H9 (cell line): ENCODE measurements at regions not wholly inside any gene's neighbourhood (a gene's known extent, or its start where the extent isn't known, plus 50 kb on each side); places are given as distances from the start of the nearest gene placed in this dataset.

Source experiments
- DNase-seq: peaks from one replicate; pipeline ENCODE4 v3.0.0-alpha.2; 2017
- H2AFZ ChIP-seq: one replicate; pipeline ENCODE4 v1.6.1; 2013; ENCODE audit warnings: mild to moderate bottlenecking, low read length, control low read depth, moderate library complexity
- H2AK5ac ChIP-seq: 2 replicates; pipeline ENCODE4 v1.6.1; 2013; ENCODE audit warnings: low read length, control low read depth, mixed read lengths; ENCODE audit not compliant: insufficient read length
- H2BK120ac ChIP-seq: one replicate; pipeline ENCODE4 v1.6.1; 2013; ENCODE audit warnings: low read depth, mild to moderate bottlenecking, low read length, control low read depth, inconsistent platforms; ENCODE audit not compliant: poor library complexity, severe bottlenecking
- H2BK12ac ChIP-seq: 2 replicates; pipeline ENCODE4 v1.6.1; 2013; ENCODE audit warnings: low read length, control low read depth, mixed read lengths, low read depth; ENCODE audit not compliant: insufficient read length
- H2BK15ac ChIP-seq: 2 replicates; pipeline ENCODE4 v1.6.1; 2013; ENCODE audit warnings: low read depth, low read length, control low read depth
- H2BK20ac ChIP-seq: one replicate; pipeline ENCODE4 v1.6.1; 2013; ENCODE audit warnings: low read depth, mild to moderate bottlenecking, low read length, control low read depth, inconsistent platforms; ENCODE audit not compliant: poor library complexity, severe bottlenecking
- H2BK5ac ChIP-seq: 2 replicates; pipeline ENCODE4 v1.6.1; 2013; ENCODE audit warnings: low read length, control low read depth, mixed read lengths; ENCODE audit not compliant: insufficient read length
- H3K14ac ChIP-seq: 2 replicates; pipeline ENCODE4 v1.6.1; 2013; ENCODE audit warnings: low read length, control low read depth; ENCODE audit not compliant: insufficient read depth
- H3K18ac ChIP-seq: 2 replicates; pipeline ENCODE4 v1.6.1; 2013; ENCODE audit warnings: low read depth, mild to moderate bottlenecking, mixed read lengths, low read length, control low read depth; ENCODE audit not compliant: insufficient read length
- H3K23ac ChIP-seq: 2 replicates; pipeline ENCODE4 v1.6.1; 2013; ENCODE audit warnings: low read length, control low read depth, mixed read lengths, low read depth; ENCODE audit not compliant: insufficient read length
- H3K23me2 ChIP-seq: 2 replicates; pipeline ENCODE4 v1.6.1; 2013; ENCODE audit warnings: low read depth, mild to moderate bottlenecking, mixed read lengths, low read length, control low read depth; ENCODE audit not compliant: insufficient read length, poor library complexity, severe bottlenecking
- H3K27ac ChIP-seq: 2 replicates; pipeline ENCODE4 v1.5.1; 2013; ENCODE audit warnings: low read length, control low read depth, mixed read lengths, low read depth; ENCODE audit not compliant: insufficient read length
- H3K27me3 ChIP-seq: 2 replicates; pipeline ENCODE4 v1.6.1; 2013; ENCODE audit warnings: low read length, control low read depth, inconsistent platforms; ENCODE audit not compliant: insufficient read depth
- H3K4ac ChIP-seq: 2 replicates; pipeline ENCODE4 v1.6.1; 2013; ENCODE audit warnings: low read depth, mild to moderate bottlenecking, control low read depth, inconsistent platforms, low read length, moderate library complexity
- H3K4me1 ChIP-seq: 2 replicates; pipeline ENCODE4 v1.6.1; 2013; ENCODE audit warnings: low read length, control low read depth, inconsistent platforms; ENCODE audit not compliant: insufficient read depth
- H3K4me2 ChIP-seq: 2 replicates; pipeline ENCODE4 v1.6.1; 2013; ENCODE audit warnings: low read length, control low read depth, mixed read lengths; ENCODE audit not compliant: insufficient read length, insufficient read depth
- H3K56ac ChIP-seq: 2 replicates; pipeline ENCODE4 v1.6.1; 2013; ENCODE audit warnings: low read depth, mild to moderate bottlenecking, mixed read lengths, low read length, control low read depth; ENCODE audit not compliant: insufficient read length
- H3K79me1 ChIP-seq: 2 replicates; pipeline ENCODE4 v1.6.1; 2013; ENCODE audit warnings: low read depth, mild to moderate bottlenecking, moderate library complexity, low read length, control low read depth, inconsistent platforms; ENCODE audit not compliant: insufficient read depth, poor library complexity, severe bottlenecking
- H3K79me2 ChIP-seq: 2 replicates; pipeline ENCODE4 v1.6.1; 2013; ENCODE audit warnings: low read length, control low read depth, inconsistent platforms; ENCODE audit not compliant: insufficient read depth
- H3K9ac ChIP-seq: 2 replicates; pipeline ENCODE4 v1.6.1; 2013; ENCODE audit warnings: low read length, control low read depth, mixed read lengths; ENCODE audit not compliant: insufficient read length; ENCODE audit errors: extremely low read depth
- H3K9me3 ChIP-seq: one replicate; pipeline ENCODE4 v1.6.1; 2013; ENCODE audit warnings: low read depth, low read length, inconsistent platforms; ENCODE audit not compliant: control insufficient read depth
- H3T11ph ChIP-seq: one replicate; pipeline ENCODE4 v1.6.1; 2013; ENCODE audit warnings: mild to moderate bottlenecking, low read length, control low read depth, inconsistent platforms
- H4K20me1 ChIP-seq: one replicate; pipeline ENCODE4 v1.6.1; 2013; ENCODE audit not compliant: control insufficient read depth, insufficient read length, insufficient read depth
- H4K5ac ChIP-seq: 2 replicates; pipeline ENCODE4 v1.6.1; 2013; ENCODE audit warnings: low read depth, mild to moderate bottlenecking, mixed read lengths, low read length, control low read depth; ENCODE audit not compliant: insufficient read length
- H4K8ac ChIP-seq: replicated peaks from 2 replicates; pipeline ENCODE4 v1.6.1; 2013; ENCODE audit warnings: low read length, control low read depth, mixed read lengths, low read depth; ENCODE audit not compliant: insufficient read length
- H4K91ac ChIP-seq: 2 replicates; pipeline ENCODE4 v1.6.1; 2013; ENCODE audit warnings: low read depth, mild to moderate bottlenecking, moderate library complexity, mixed read lengths, low read length, control low read depth; ENCODE audit not compliant: insufficient read length
- H3K27ac Mint-ChIP-seq, 3 experiments: 2 replicates in 2 of 3; 3 replicates in 1 of 3; pipeline ENCODE4 v1.8.0; 2020 to 2021; ENCODE audit warnings: mixed read lengths in 3 of 3, mild to moderate bottlenecking in 1 of 3, moderate library complexity in 1 of 3
- H3K27me3 Mint-ChIP-seq: 2 replicates; pipeline ENCODE4 v1.8.0; 2021; ENCODE audit warnings: low read depth, mild to moderate bottlenecking, moderate library complexity, mixed read lengths
- H3K36me3 Mint-ChIP-seq, 3 experiments: 2 replicates in 2 of 3; 3 replicates in 1 of 3; pipeline ENCODE4 v1.8.0; 2020 to 2021; ENCODE audit warnings: low read depth in 3 of 3, mixed read lengths in 3 of 3; ENCODE audit not compliant: insufficient read depth in 1 of 3
- H3K4me1 Mint-ChIP-seq, 2 experiments: 2 replicates each; pipeline ENCODE4 v1.8.0; 2020; ENCODE audit warnings: mixed read lengths in 2 of 2
- H3K4me3 Mint-ChIP-seq, 2 experiments: 2 replicates in 1 of 2; 3 replicates in 1 of 2; pipeline ENCODE4 v1.8.0; 2020 to 2021; ENCODE audit warnings: mild to moderate bottlenecking in 2 of 2, mixed read lengths in 2 of 2, moderate library complexity in 1 of 2
- H3K9me3 Mint-ChIP-seq, 2 experiments: 2 replicates in 1 of 2; 3 replicates in 1 of 2; pipeline ENCODE4 v1.8.0; 2020; ENCODE audit warnings: mild to moderate bottlenecking in 2 of 2, mixed read lengths in 2 of 2, moderate library complexity in 1 of 2
- CTCF ChIP-seq: fragments of 200-600 bp; sonication (generic); conservative IDR thresholded peaks from 3 replicates; pipeline ENCODE4 v1.8.0; 2021; ENCODE audit warnings: antibody characterized with exemption, mild to moderate bottlenecking
- WGBS: extraction: QIAGEN DNeasy Blood & Tissue Kit; methylation state at CpG from one replicate; pipeline ENCODE4 v1.1.7; 2013; ENCODE audit warnings: missing lambda C conversion rate, low lambda C conversion rate, mixed read lengths; ENCODE audit not compliant: insufficient read length; ENCODE audit errors: extremely low coverage; 5-methylcytosine and 5-hydroxymethylcytosine counted together

- Histone ChIP-seq H4K8ac (no peak overlapping the region), H3K23ac (no peak overlapping the region), H2BK120ac (no peak overlapping the region), H3K56ac (no peak overlapping the region), H4K91ac (no peak overlapping the region), H3K27ac (no peak overlapping the region), H2AFZ (no peak overlapping the region), H2BK5ac (no peak overlapping the region), H3K4me2 (no peak overlapping the region), H3K4me1 (no peaks in the 10 kb centered on the region), H2BK20ac (no peak overlapping the region), H3K27me3 (no peaks in the 10 kb centered on the region), H2BK12ac (no peak overlapping the region), H3K23me2 (no peaks in the 10 kb centered on the region), H3K18ac (no peak overlapping the region), H3K79me2 (no peaks in the 10 kb centered on the region), H3K79me1 (no peaks in the 10 kb centered on the region), H3T11ph (no peak overlapping the region), H3K9me3 (no peaks in the 10 kb centered on the region), H3K14ac (no peak overlapping the region), H3K4ac (no peak overlapping the region), H2AK5ac (no peak overlapping the region), H3K9ac (no peak overlapping the region), H2BK15ac (no peak overlapping the region), H4K20me1 (no peaks in the 10 kb centered on the region), H4K5ac (no peak overlapping the region)
- Mint-ChIP-seq H3K4me1 (0 out of 4 replicates have a peak, but pooled peaks cover 0 to 2% of the 10 kb centered on the region in 2 experiments), H3K27me3 (peaks cover 11% of the 10 kb centered on the region), H3K4me3 (no peak overlapping the region), H3K36me3 (no peaks in the 10 kb centered on the region), H3K9me3 (no peaks in the 10 kb centered on the region), H3K27ac (no peak overlapping the region)
- TF ChIP-seq CTCF, result no peak
- WGBS, result no CpG with 5 or more reads among the region's 1 CpG
- no peak for DNase-seq
Observed at GRCh38 chr10:117638664-117639200, 96.2 kb downstream of the EMX2 start.
